HepG2 (cell line): ENCODE measurements at regions not wholly inside any gene's neighbourhood (a gene's known extent, or its start where the extent isn't known, plus 50 kb on each side); places are given as distances from the start of the nearest gene placed in this dataset.

Experiments
- ATAC-seq: fragments of 200-7000 bp; cut with Tn5 transposase; 3 replicates; pipeline ENCODE4 v1.9.1; 2020; ENCODE audit warnings: mild to moderate bottlenecking, moderate library complexity
- BruUV-seq: library from RNA; stranded (reverse); fragments of 400-500 nt; replicated peaks from 2 replicates; lab custom pipeline; 2021; lab: Mats Ljungman, UMichigan
- CTCF ChIA-PET: fragments of 300-600 bp; formaldehyde crosslinking; extraction: SDS; loops from one replicate; lab custom pipeline; 2021; ENCODE audit warnings: low total read pairs, inconsistent platforms, low intra/inter-chr PET ratio; lab: Yijun Ruan, JAX
- POLR2A ChIA-PET: fragments of 350-600 bp; sonication (Branson Sonifier 250); formaldehyde crosslinking; loops from one replicate; lab custom pipeline; 2020; ENCODE audit warnings: antibody characterized with exemption, inconsistent platforms; lab: Yijun Ruan, JAX
- DNase-seq: peaks from one replicate; pipeline ENCODE4 v3.0.0-alpha.2; 2015; ENCODE audit warnings: low spot score
- FAIRE-seq: peaks from 3 replicates; lab custom pipeline; 2011; peaks lifted over from hg19 to GRCh38; lab: Jason Lieb, UNC
- H2AFZ ChIP-seq: one replicate; pipeline ENCODE4 v1.6.1; 2011; ENCODE audit warnings: low read length, inconsistent platforms
- H3K27ac ChIP-seq: fragments of 300-600 bp; 3 replicates; pipeline ENCODE4 v1.8.0; 2011; ENCODE audit warnings: mixed run types, mild to moderate bottlenecking, mixed read lengths, low read length, inconsistent platforms; ENCODE audit not compliant: insufficient read depth; ENCODE audit errors: extremely low read length
- H3K27me3 ChIP-seq, 2 experiments: fragments of 200-600 bp in 1 of 2; 2 replicates in 1 of 2; 3 replicates in 1 of 2; pipeline versions ENCODE4 v1.6.0 to v1.8.0; 2011; ENCODE audit warnings: low read length in 2 of 2, mild to moderate bottlenecking in 2 of 2, moderate library complexity in 2 of 2, inconsistent platforms in 1 of 2; ENCODE audit not compliant: insufficient read depth in 2 of 2, control insufficient read depth in 1 of 2
- H3K36me3 ChIP-seq, 2 experiments: fragments of 200-600 bp in 1 of 2; replicated peaks in 1 of 2; 2 replicates in 1 of 2; 3 replicates in 1 of 2; pipeline versions ENCODE4 v1.5.1 to v1.8.0; 2011; ENCODE audit warnings: low read length in 2 of 2, inconsistent platforms in 1 of 2; ENCODE audit not compliant: insufficient read depth in 2 of 2, control insufficient read depth in 1 of 2
- H3K4me1 ChIP-seq: 2 replicates; pipeline ENCODE4 v1.5.1; 2012; ENCODE audit warnings: low read length, inconsistent platforms; ENCODE audit not compliant: insufficient read depth
- H3K4me2 ChIP-seq: 2 replicates; pipeline ENCODE4 v1.6.0; 2011; ENCODE audit warnings: low read depth, low read length, inconsistent platforms
- H3K4me3 ChIP-seq, 3 experiments: fragments of 200-600 bp in 1 of 3; sonication (generic), shearing (Covaris generic) in 1 of 3; replicated peaks in 1 of 3; 2 replicates each; pipeline ENCODE4 v1.5.1; 2011 to 2016; ENCODE audit warnings: low read length in 3 of 3, inconsistent platforms in 2 of 3, low read depth in 2 of 3, mild to moderate bottlenecking in 2 of 3, control low read depth in 1 of 3, mixed read lengths in 1 of 3; ENCODE audit not compliant: insufficient read depth in 1 of 3
- H3K79me2 ChIP-seq: one replicate; pipeline ENCODE4 v1.6.1; 2011; ENCODE audit warnings: low read length, inconsistent platforms; ENCODE audit not compliant: insufficient read depth
- H3K9ac ChIP-seq: 2 replicates; pipeline ENCODE4 v1.6.0; 2011; ENCODE audit warnings: mild to moderate bottlenecking, low read depth, low read length, inconsistent platforms; ENCODE audit not compliant: insufficient read depth
- H3K9me3 ChIP-seq: 2 replicates; pipeline ENCODE4 v1.5.1; 2012; ENCODE audit warnings: mild to moderate bottlenecking, low read length
- H4K20me1 ChIP-seq: 2 replicates; pipeline ENCODE4 v1.6.0; 2011; ENCODE audit warnings: inconsistent platforms, mild to moderate bottlenecking, low read length, moderate library complexity; ENCODE audit not compliant: insufficient read depth
- AGO2 ChIP-seq: fragments of 200-400 bp; formaldehyde crosslinking; optimal IDR thresholded peaks from 2 replicates; pipeline ENCODE3; 2017; ENCODE audit warnings: mild to moderate bottlenecking, low read depth, low read length, moderate library complexity
- ATF4 ChIP-seq, 2 experiments: fragments of 450-650 bp in 1 of 2; sonication (generic) in 1 of 2; formaldehyde crosslinking; IDR thresholded peaks; 2 replicates each; pipeline versions ENCODE4 v1.5.0 to v1.8.0; 2020 to 2022; ENCODE audit warnings: mild to moderate bottlenecking in 1 of 2, missing genetic modification reagents in 1 of 2
- CENPX ChIP-seq: sonication (generic); formaldehyde crosslinking; IDR thresholded peaks from 2 replicates; pipeline ENCODE4 v1.9.0; 2021; ENCODE audit warnings: mild to moderate bottlenecking, missing genetic modification reagents, moderate library complexity
- ESRRA ChIP-seq: sonication (generic); formaldehyde crosslinking; IDR thresholded peaks from 2 replicates; pipeline ENCODE4 v1.5.1; 2020; ENCODE audit warnings: mild to moderate bottlenecking, low read depth, missing genetic modification reagents
- HMGA1 ChIP-seq: sonication (generic); formaldehyde crosslinking; conservative IDR thresholded peaks from 2 replicates; pipeline ENCODE4 v1.4.0; 2020; ENCODE audit warnings: missing genetic modification reagents
- HOXA3 ChIP-seq: sonication (generic); formaldehyde crosslinking; IDR thresholded peaks from 2 replicates; pipeline ENCODE4 v1.5.0; 2020; ENCODE audit warnings: missing genetic modification reagents
- REPIN1 ChIP-seq: sonication (generic); formaldehyde crosslinking; IDR thresholded peaks from 2 replicates; pipeline ENCODE4 v1.8.0; 2022; ENCODE audit warnings: missing genetic modification reagents, low read depth, mild to moderate bottlenecking, borderline replicate concordance
- SMARCC2 ChIP-seq: fragments of 450-650 bp; IDR thresholded peaks from 2 replicates; pipeline ENCODE4 v1.6.1; 2017; ENCODE audit warnings: antibody characterized with exemption, mild to moderate bottlenecking
- TP53 ChIP-seq: sonication (generic); formaldehyde crosslinking; conservative IDR thresholded peaks from 2 replicates; pipeline ENCODE4 v1.4.0; 2020; ENCODE audit warnings: missing genetic modification reagents
- ZNF24 ChIP-seq: fragments of 450-650 bp; IDR thresholded peaks from 2 replicates; pipeline ENCODE4 v1.6.1; 2017; ENCODE audit warnings: antibody characterized with exemption, mild to moderate bottlenecking
- ZNF615 ChIP-seq: sonication (generic); formaldehyde crosslinking; IDR thresholded peaks from 2 replicates; pipeline ENCODE4 v1.5.0; 2020; ENCODE audit warnings: mild to moderate bottlenecking, missing genetic modification reagents, borderline replicate concordance
- ZNF674 ChIP-seq: sonication (generic); formaldehyde crosslinking; IDR thresholded peaks from 2 replicates; pipeline ENCODE4 v1.5.0; 2020; ENCODE audit warnings: low read depth, mild to moderate bottlenecking, missing genetic modification reagents
- WGBS: methylation state at CpG from one replicate; pipeline ENCODE4 v1.1.6; 2017; ENCODE audit warnings: low lambda C conversion rate; 5-methylcytosine and 5-hydroxymethylcytosine counted together
- in situ Hi-C: cut with HindIII; loops from 2 replicates; pipeline ENCODE4 v1.10.0; 2017; ENCODE audit warnings: low pct_unique_long_range_greater_than_20kb; ENCODE audit not compliant: extremely low pct_ligation_motif_present
- intact Hi-C: fragments of 100-400 bp; cut with micrococcal nuclease; formaldehyde crosslinking; loops from one replicate; pipeline ENCODE4 v1.10.0; 2022; ENCODE audit not compliant: unreplicated experiment

- ATAC-seq (no peak), FAIRE-seq (no peak), DNase-seq (no peak)
- Histone ChIP-seq H4K20me1 (no peaks in the 10 kb centered on the region), H3K27ac (no peak overlapping the region), H3K4me3 (no peak overlapping the region), H3K79me2 (no peaks in the 10 kb centered on the region), H3K9me3 (no peaks in the 10 kb centered on the region), H3K36me3 (no peaks in the 10 kb centered on the region), H3K4me2 (no peak overlapping the region), H3K4me1 (no peaks in the 10 kb centered on the region), H2AFZ (no peak overlapping the region), H3K9ac (no peak overlapping the region), H3K27me3 (no peaks in the 10 kb centered on the region)
- TF ChIP-seq CENPX (no peak), ZNF674 (CRISPR knock-in tag) (no peak), HOXA3 (CRISPR knock-in tag) (no peak)
- ChIA-PET CTCF (no interaction called here), POLR2A (no interaction called here)
- no TSS peak for BruUV-seq
- intact Hi-C loops (no loop called here), in situ Hi-C loops (no loop called here)
- WGBS, result 20% methylated on average over 7 of the region's 16 CpGs
Observed at GRCh38 chr9:89953824-89954615, 349.2 kb downstream of the GADD45G start.

GRCh38 chr9:89955144-89955543 is 350.3 kb downstream of the GADD45G start:
- Histone ChIP-seq H4K20me1 (no peaks in the 10 kb centered on the region), H3K4me3 (no peak overlapping the region), H3K36me3 (no peaks in the 10 kb centered on the region), H3K9me3 (no peaks in the 10 kb centered on the region), H2AFZ (no peak overlapping the region), H3K4me2 (no peak overlapping the region), H3K27ac (no peak overlapping the region), H3K27me3 (no peaks in the 10 kb centered on the region), H3K4me1 (no peaks in the 10 kb centered on the region), H3K9ac (no peak overlapping the region), H3K79me2 (no peaks in the 10 kb centered on the region)
- no TSS peak for BruUV-seq
- in situ Hi-C loops (no loop called here), intact Hi-C loops (no loop called here)
- ChIA-PET POLR2A (no interaction called here), CTCF (no interaction called here)
- 20% methylated on average over 2 of the region's 2 CpGs for WGBS
- DNase-seq, result no peak
- FAIRE-seq, result no peak
- TF ChIP-seq ESRRA (CRISPR knock-in tag), result no peak
- TF ChIP-seq ATF4 (CRISPR knock-in tag; IDR thresholded peaks at IDR 0.05), result no peak
- TF ChIP-seq ZNF615 (CRISPR knock-in tag), result no peak
- no peak for TF ChIP-seq AGO2
- TF ChIP-seq TP53 (CRISPR knock-in tag), result no peak
- TF ChIP-seq SMARCC2, result no peak
- no peak for TF ChIP-seq ZNF24
- no peak for TF ChIP-seq REPIN1 (CRISPR knock-in tag)
- TF ChIP-seq HMGA1 (CRISPR knock-in tag), result no peak
- ATAC-seq, result no peak
